GM12892 (cell line): ENCODE measurements at regions not wholly inside any gene's neighbourhood (a gene's known extent, or its start where the extent isn't known, plus 50 kb on each side); places are given as distances from the start of the nearest gene placed in this dataset.
"Not testable (repeated sequence)": the region's sequence is repeated elsewhere in the genome, so short reads cannot be mapped to it uniquely, and the experiment has no call there.

Source experiments
- DNase-seq: peaks from one replicate; pipeline ENCODE4 v3.0.0; 2011; ENCODE audit not compliant: insufficient read length
- FAIRE-seq: peaks from 2 replicates; lab custom pipeline; 2011; peaks lifted over from hg19 to GRCh38; lab: Jason Lieb, UNC
- POLR2A ChIP-seq: IDR thresholded peaks from 2 replicates; pipeline ENCODE4 v1.6.1; 2011; ENCODE audit warnings: low read depth, low read length, control low read depth
- POLR2AphosphoS5 ChIP-seq: IDR thresholded peaks from 2 replicates; pipeline ENCODE4 v1.6.1; 2011; ENCODE audit warnings: low read depth, low read length, control low read depth
- TAF1 ChIP-seq: IDR thresholded peaks from 2 replicates; pipeline ENCODE4 v1.6.1; 2011; ENCODE audit warnings: low read depth, mild to moderate bottlenecking, control low read depth, low read length, borderline replicate concordance

- DNase-seq: no peak
- no peak for TF ChIP-seq POLR2A
- no peak for TF ChIP-seq TAF1
- FAIRE-seq: no peak
Measured at GRCh38 chr22:47623066-47623762, 860.8 kb downstream of the TBC1D22A start.

GRCh38 chr22:47622541-47622940, 860.1 kb downstream of the TBC1D22A start:
- TF ChIP-seq POLR2A (no peak), POLR2AphosphoS5 (no peak), TAF1 (no peak)
- DNase-seq (no peak), FAIRE-seq (no peak)

GRCh38 chr22:47621253-47621652, 858.8 kb downstream of the TBC1D22A start:
- no peak for FAIRE-seq
- no peak for DNase-seq
- TF ChIP-seq TAF1: no peak
- no peak for TF ChIP-seq POLR2A
- no peak for TF ChIP-seq POLR2AphosphoS5

GRCh38 chr22:47620391-47620790, 857.9 kb downstream of the TBC1D22A start:
- FAIRE-seq: no peak
- DNase-seq: no peak

GRCh38 chr22:47619631-47620030, 857.2 kb downstream of the TBC1D22A start:
- TF ChIP-seq POLR2A (no peak), POLR2AphosphoS5 (no peak), TAF1 (no peak)
- FAIRE-seq: no peak
- DNase-seq: no peak

More at GRCh38 chr22:47620391-47620790, 857.9 kb downstream of the TBC1D22A start:
- TF ChIP-seq POLR2A (no peak), TAF1 (no peak), POLR2AphosphoS5 (no peak)

GRCh38 chr22:47618180-47619010, 855.9 kb downstream of the TBC1D22A start:
- TF ChIP-seq POLR2AphosphoS5: no peak
- no peak for TF ChIP-seq TAF1
- TF ChIP-seq POLR2A: no peak
- FAIRE-seq (no peak), DNase-seq (no peak)

GRCh38 chr22:47617186-47617585, 854.7 kb downstream of the TBC1D22A start:
- TF ChIP-seq POLR2AphosphoS5 (no peak), TAF1 (no peak)
- DNase-seq (no peak), FAIRE-seq (no peak)

- DNase-seq (no peak), FAIRE-seq (no peak)
- TF ChIP-seq POLR2AphosphoS5 (no peak), POLR2A (no peak), TAF1 (no peak)
Measured at GRCh38 chr22:47616396-47617020, 854.1 kb downstream of the TBC1D22A start.

- no peak for FAIRE-seq
- DNase-seq: no peak
Measured at GRCh38 chr22:47615051-47615450, 852.6 kb downstream of the TBC1D22A start.

GRCh38 chr22:47613606-47614350, 851.3 kb downstream of the TBC1D22A start:
- no peak for DNase-seq
- no peak for FAIRE-seq
- TF ChIP-seq POLR2AphosphoS5: no peak
- TF ChIP-seq TAF1: no peak

More at GRCh38 chr22:47615051-47615450, 852.6 kb downstream of the TBC1D22A start:
- TF ChIP-seq POLR2A: no peak

- not testable (repeated sequence) for DNase-seq, FAIRE-seq
Measured at GRCh38 chr22:47613181-47613580, 850.7 kb downstream of the TBC1D22A start.

GRCh38 chr22:47612311-47612910, 850.0 kb downstream of the TBC1D22A start:
- DNase-seq (no peak), FAIRE-seq (no peak)
- TF ChIP-seq POLR2A (no peak), POLR2AphosphoS5 (no peak), TAF1 (no peak)
